Natural killer cell (primary cell): ENCODE measurements at regions not wholly inside any gene's neighbourhood (a gene's known extent, or its start where the extent isn't known, plus 50 kb on each side); places are given as distances from the start of the nearest gene placed in this dataset.
"Not testable (repeated sequence)": the region's sequence is repeated elsewhere in the genome, so short reads cannot be mapped to it uniquely, and the experiment has no call there.

Source experiments
- ATAC-seq, 3 donors: fragments of 150-1000 bp in 2 of 3; fragments of 200-7000 bp in 1 of 3; cut with Tn5 transposase; 1 replicate in 1 of 3; 2 replicates in 2 of 3; pipeline ENCODE4 v1.10.0; 2021; ENCODE audit warnings: mild to moderate bottlenecking in 2 of 3, moderate library complexity in 2 of 3
- DNase-seq, 2 donors: peaks; one replicate each; pipeline versions ENCODE4 v3.0.0 to v3.0.0-alpha.2; 2013 to 2021; ENCODE audit warnings: mixed read lengths in 1 of 2
- H3K27ac ChIP-seq: one replicate; pipeline ENCODE4 v1.5.1; 2013; ENCODE audit warnings: mild to moderate bottlenecking, low read length
- H3K27me3 ChIP-seq: one replicate; pipeline ENCODE4 v1.6.1; 2013; ENCODE audit warnings: low read length; ENCODE audit not compliant: control insufficient read depth, insufficient read depth
- H3K36me3 ChIP-seq: one replicate; pipeline ENCODE4 v1.6.1; 2013; ENCODE audit warnings: low read length; ENCODE audit not compliant: control insufficient read depth, insufficient read depth
- H3K4me1 ChIP-seq: one replicate; pipeline ENCODE4 v1.6.1; 2013; ENCODE audit warnings: low read length; ENCODE audit not compliant: control insufficient read depth, insufficient read depth
- H3K4me3 ChIP-seq: one replicate; pipeline ENCODE4 v1.5.1; 2013; ENCODE audit warnings: low read length
- H3K9me3 ChIP-seq: one replicate; pipeline ENCODE4 v1.6.1; 2013; ENCODE audit warnings: low read length; ENCODE audit not compliant: control insufficient read depth, insufficient read depth
- H3K27ac Mint-ChIP-seq, 2 donors: one replicate each; pipeline ENCODE4 v1.8.0; 2022; ENCODE audit warnings: mild to moderate bottlenecking in 2 of 2, mixed read lengths in 2 of 2, moderate library complexity in 1 of 2
- H3K27me3 Mint-ChIP-seq, 2 donors: one replicate each; pipeline ENCODE4 v1.8.0; 2022; ENCODE audit warnings: low read depth in 2 of 2, mixed read lengths in 2 of 2
- H3K36me3 Mint-ChIP-seq: one replicate; pipeline ENCODE4 v1.8.0; 2022; ENCODE audit warnings: mixed read lengths
- H3K4me1 Mint-ChIP-seq, 2 donors: one replicate each; pipeline ENCODE4 v1.8.0; 2022; ENCODE audit warnings: mixed read lengths in 2 of 2
- H3K4me3 Mint-ChIP-seq: one replicate; pipeline ENCODE4 v1.8.0; 2022; ENCODE audit warnings: mild to moderate bottlenecking, moderate library complexity, mixed read lengths
- H3K9me3 Mint-ChIP-seq, 2 donors: one replicate each; pipeline ENCODE4 v1.8.0; 2022; ENCODE audit warnings: mixed read lengths in 2 of 2
- WGBS: methylation state at CpG from one replicate; pipeline ENCODE4 v1.1.7; 2013; ENCODE audit warnings: missing lambda C conversion rate; ENCODE audit not compliant: insufficient coverage; 5-methylcytosine and 5-hydroxymethylcytosine counted together
- intact Hi-C: fragments of 100-400 bp; cut with micrococcal nuclease; formaldehyde crosslinking; loops from one replicate; pipeline ENCODE4 v1.14.2; 2022

DNA sequence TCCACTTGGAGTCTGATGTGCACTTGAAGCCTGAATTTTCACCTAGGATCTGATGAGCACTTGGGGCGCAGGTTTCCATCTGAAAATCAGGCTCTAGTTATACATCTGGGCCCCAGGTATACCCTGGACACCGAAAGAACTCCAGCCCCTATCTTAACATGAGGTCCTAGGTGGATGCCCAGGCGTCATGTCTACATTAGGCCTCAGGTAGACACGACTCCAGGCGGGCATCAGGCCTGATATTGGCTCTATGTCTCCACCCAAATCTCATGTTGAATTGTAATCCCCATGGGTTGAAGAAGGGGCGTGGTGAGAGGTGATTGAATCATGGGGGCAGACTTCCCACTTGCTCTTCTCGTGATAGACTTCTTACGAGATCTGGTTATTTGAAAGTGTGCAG lies 1488.1 kb upstream of the TPTE start:
- H3K4me1 ChIP-seq, ATAC-seq, H3K27me3 Mint-ChIP-seq, H3K27me3 ChIP-seq, H3K27ac ChIP-seq, H3K4me3 Mint-ChIP-seq, H3K36me3 ChIP-seq, H3K4me1 Mint-ChIP-seq, H3K27ac Mint-ChIP-seq, intact Hi-C loops, DNase-seq, H3K9me3 Mint-ChIP-seq, H3K4me3 ChIP-seq, H3K36me3 Mint-ChIP-seq: not testable (repeated sequence)
- peaks cover 13% of the 10 kb centered on the region for H3K9me3 ChIP-seq
- 58% methylated on average over 4 of the region's 8 CpGs for WGBS

DNA sequence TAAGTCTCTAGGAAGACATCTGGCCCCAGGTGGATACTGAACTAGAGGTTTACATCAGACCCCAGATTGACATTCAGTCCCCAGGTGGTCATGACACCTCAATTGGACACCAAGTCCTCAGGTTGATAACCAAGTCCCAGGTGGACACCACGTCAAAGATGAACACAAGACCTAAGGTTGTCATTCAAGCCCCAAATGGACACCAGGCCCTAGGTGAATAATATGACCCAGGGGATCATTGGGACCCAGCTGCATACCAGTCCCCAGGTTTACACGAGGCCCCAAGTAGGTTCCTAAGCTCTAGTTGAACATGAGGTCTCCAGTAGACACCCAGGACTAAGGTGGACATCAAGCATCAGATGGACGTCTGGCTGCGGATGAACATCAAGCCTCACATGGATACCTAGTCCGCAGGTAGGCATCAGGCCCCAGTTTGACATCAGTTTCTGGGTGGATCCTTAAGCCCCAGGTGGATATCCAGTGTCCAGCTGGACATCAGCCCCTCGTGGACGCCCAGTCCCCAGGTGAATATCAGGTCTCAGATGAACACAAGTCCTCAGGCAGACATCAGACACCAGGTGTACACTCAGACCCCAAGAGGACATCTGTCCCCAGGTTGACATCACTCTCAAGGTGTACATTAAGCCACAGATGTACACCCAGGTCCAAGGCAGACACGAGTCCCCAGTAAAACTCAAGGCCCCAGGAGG lies 1486.7 kb upstream of the TPTE start:
- H3K4me3 Mint-ChIP-seq, DNase-seq, H3K27ac Mint-ChIP-seq, H3K4me1 Mint-ChIP-seq, H3K9me3 Mint-ChIP-seq, H3K36me3 ChIP-seq, ATAC-seq, H3K4me1 ChIP-seq, H3K36me3 Mint-ChIP-seq, H3K27me3 Mint-ChIP-seq, H3K27me3 ChIP-seq, H3K9me3 ChIP-seq, intact Hi-C loops, H3K4me3 ChIP-seq, H3K27ac ChIP-seq: not testable (repeated sequence)
- 69% methylated on average over 2 of the region's 8 CpGs for WGBS

- H3K9me3 Mint-ChIP-seq, ATAC-seq, intact Hi-C loops, H3K27ac Mint-ChIP-seq, H3K4me1 ChIP-seq, H3K27me3 ChIP-seq, H3K36me3 Mint-ChIP-seq, H3K4me3 ChIP-seq, H3K27me3 Mint-ChIP-seq, H3K27ac ChIP-seq, H3K4me1 Mint-ChIP-seq, H3K4me3 Mint-ChIP-seq, DNase-seq, H3K36me3 ChIP-seq: not testable (repeated sequence)
- no CpG with 5 or more reads among the region's 1 CpG for whole genome bisulfite sequencing
- H3K9me3 ChIP-seq, result peaks cover 15% of the 10 kb centered on the region
Measured at GRCh38 chr21:9035225-9035624, 1486.2 kb upstream of the TPTE start.

GRCh38 chr21:9035970-9036369 lies 1485.4 kb upstream of the TPTE start:
- ATAC-seq, H3K4me1 Mint-ChIP-seq, intact Hi-C loops, H3K4me3 Mint-ChIP-seq, H3K4me3 ChIP-seq, H3K27ac ChIP-seq, H3K27ac Mint-ChIP-seq, H3K36me3 Mint-ChIP-seq, H3K4me1 ChIP-seq, H3K36me3 ChIP-seq, H3K27me3 Mint-ChIP-seq, H3K27me3 ChIP-seq, H3K9me3 Mint-ChIP-seq, DNase-seq: not testable (repeated sequence)
- H3K9me3 ChIP-seq, result peaks cover 21% of the 10 kb centered on the region
- no CpG with 5 or more reads among the region's 2 CpGs for WGBS

GRCh38 chr21:9036966-9037587 lies 1484.3 kb upstream of the TPTE start:
- not testable (repeated sequence) for DNase-seq, H3K9me3 Mint-ChIP-seq

DNA sequence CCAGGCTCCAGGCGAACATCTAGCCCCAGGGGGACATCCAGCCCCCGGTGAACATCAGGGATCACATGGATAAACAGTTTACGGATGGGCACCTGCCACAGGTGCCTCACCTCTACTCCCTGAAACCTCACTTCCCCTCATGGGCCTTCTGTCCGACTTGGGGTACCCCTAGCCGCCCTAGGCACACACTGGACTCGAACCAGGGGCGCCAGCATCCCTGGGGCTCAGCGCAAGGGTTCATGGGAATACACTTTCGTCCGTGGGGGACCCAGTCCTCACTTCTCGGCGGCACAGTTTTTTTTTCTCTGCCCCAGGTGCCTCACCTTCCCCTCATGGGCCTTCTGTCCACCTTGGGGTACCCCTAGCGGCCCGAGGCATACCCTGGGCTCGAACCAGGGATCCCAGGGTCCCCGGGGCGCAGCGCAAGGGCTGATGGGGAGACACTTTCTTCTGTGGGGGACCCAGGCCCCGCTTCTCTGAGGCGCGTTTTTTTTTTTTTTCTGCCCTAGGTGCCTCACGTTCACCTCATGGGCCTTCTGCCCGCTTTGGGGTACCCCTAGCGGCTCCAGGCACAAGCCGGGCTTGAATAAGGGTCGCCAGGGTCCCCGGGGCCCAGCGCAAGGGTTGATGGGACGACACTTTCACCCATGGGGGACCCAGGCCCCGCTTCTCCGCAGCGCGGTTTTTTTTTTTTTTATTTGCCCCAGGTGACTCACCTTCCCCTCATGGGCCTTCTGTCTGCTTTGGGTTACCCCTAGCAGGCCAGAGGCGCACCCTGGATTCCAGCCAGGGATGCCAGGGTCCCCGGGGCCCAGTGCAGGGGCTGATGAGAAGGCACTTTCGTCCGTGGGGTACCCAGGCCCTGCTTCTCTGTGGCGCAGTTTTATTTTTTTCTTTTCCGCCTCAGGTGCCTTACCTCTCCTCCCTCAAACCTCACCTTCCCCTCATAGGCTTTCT lies 1483.5 kb upstream of the TPTE start:
- ATAC-seq, H3K9me3 Mint-ChIP-seq, H3K27ac ChIP-seq, H3K4me3 ChIP-seq, H3K36me3 Mint-ChIP-seq, H3K27me3 ChIP-seq, H3K27ac Mint-ChIP-seq, H3K4me1 ChIP-seq, H3K36me3 ChIP-seq, H3K4me1 Mint-ChIP-seq, H3K4me3 Mint-ChIP-seq, intact Hi-C loops, DNase-seq, H3K27me3 Mint-ChIP-seq: not testable (repeated sequence)
- WGBS, result 74% methylated on average over 28 of the region's 39 CpGs
- H3K9me3 ChIP-seq, result peaks cover 21% of the 10 kb centered on the region

More at GRCh38 chr21:9036966-9037587, 1484.3 kb upstream of the TPTE start:
- ATAC-seq, H3K27me3 ChIP-seq, H3K27ac Mint-ChIP-seq, H3K27ac ChIP-seq, intact Hi-C loops, H3K4me3 Mint-ChIP-seq, H3K27me3 Mint-ChIP-seq, H3K4me1 Mint-ChIP-seq, H3K36me3 Mint-ChIP-seq, H3K36me3 ChIP-seq, H3K4me1 ChIP-seq, H3K4me3 ChIP-seq: not testable (repeated sequence)
- 83% methylated on average over 2 of the region's 4 CpGs for WGBS
- peaks cover 21% of the 10 kb centered on the region for H3K9me3 ChIP-seq

DNA sequence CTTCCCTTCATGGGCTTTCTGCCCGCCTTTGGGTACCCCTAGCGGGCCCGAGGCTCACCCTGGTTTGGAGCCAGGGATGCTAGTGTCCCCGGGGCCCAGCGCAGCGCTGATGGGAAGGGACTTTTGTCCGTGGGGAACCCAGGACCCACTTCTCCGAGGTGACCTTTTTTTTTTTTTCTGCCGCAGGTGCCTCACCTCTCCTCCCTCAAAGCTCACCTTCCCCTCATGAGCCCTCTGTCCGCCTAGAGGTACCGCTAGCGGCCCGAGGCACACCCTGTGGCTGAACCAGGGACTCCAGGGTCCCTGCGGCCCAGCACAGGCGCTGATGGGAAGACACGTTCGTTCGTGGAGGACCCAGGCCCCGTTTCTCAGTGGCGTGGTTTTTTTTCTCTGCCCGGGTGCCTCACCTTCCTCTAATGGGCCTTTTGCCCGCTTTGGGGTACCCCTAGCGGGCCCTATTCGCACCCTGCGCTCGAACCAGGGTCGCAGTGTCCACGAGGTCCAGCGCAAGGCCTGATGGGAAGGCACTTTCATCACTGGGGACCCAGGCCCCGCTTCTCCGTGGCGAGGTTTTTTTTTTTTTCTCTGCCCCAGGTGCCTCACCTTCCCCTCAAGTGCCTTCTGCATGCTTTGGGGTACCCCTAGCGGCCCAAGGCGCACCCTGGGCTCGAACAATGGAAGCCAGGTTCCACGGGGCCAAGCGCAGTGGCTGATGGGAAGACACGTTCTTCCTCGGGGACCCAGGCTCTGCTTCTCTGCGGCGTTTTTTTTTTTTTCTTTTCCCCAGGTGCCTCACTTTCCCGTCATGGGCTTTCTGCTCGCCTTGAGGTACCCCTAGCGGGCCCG lies 1481.6 kb upstream of the TPTE start:
- intact Hi-C loops, H3K36me3 ChIP-seq, H3K27me3 ChIP-seq, ATAC-seq, H3K4me1 ChIP-seq, H3K27ac Mint-ChIP-seq, H3K4me1 Mint-ChIP-seq, H3K27ac ChIP-seq, DNase-seq, H3K9me3 Mint-ChIP-seq, H3K4me3 Mint-ChIP-seq, H3K4me3 ChIP-seq, H3K36me3 Mint-ChIP-seq, H3K27me3 Mint-ChIP-seq: not testable (repeated sequence)
- 74% methylated on average over 39 of the region's 45 CpGs for WGBS
- peaks cover 21% of the 10 kb centered on the region for H3K9me3 ChIP-seq
